C4-2B (cell line): ENCODE measurements at regions not wholly inside any gene's neighbourhood (a gene's known extent, or its start where the extent isn't known, plus 50 kb on each side); places are given as distances from the start of the nearest gene placed in this dataset.

ENCODE experiments used
- CTCF ChIP-seq: fragments of 450-650 bp; conservative IDR thresholded peaks from 2 replicates; pipeline ENCODE4 v1.5.1; 2017; ENCODE audit warnings: mild to moderate bottlenecking
- ZFX ChIP-seq: fragments of 450-650 bp; IDR thresholded peaks from 2 replicates; pipeline ENCODE4 v1.6.1; 2017

GRCh38 chr10:90051474-90051873 lies 350.1 kb downstream of the KIF20B start:
- TF ChIP-seq CTCF (no peak), ZFX (no peak)
